ENCODE measurements at regions not wholly inside any gene's neighbourhood (a gene's known extent, or its start where the extent isn't known, plus 50 kb on each side); places are given as distances from the start of the nearest gene placed in this dataset.

DNA sequence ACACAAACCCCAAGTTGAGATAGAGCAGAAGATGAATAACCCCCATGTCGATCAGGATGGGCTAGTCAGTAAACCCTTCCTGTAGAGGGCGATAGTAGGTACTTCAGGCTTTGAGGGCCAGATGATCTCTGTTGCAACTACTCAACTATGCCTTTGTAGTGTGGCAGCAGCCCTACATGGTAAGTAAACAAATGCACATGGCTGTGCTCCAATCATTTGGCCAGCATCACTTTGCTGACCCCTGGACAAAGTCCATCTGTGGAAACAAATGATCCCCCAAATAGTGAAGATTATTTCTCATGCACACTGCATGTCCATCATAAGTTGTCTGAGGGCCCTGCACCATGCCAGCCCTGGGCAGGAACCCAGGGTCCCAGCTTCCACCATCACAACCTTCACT lies 402.2 kb upstream of the PROK2 start:
- TF ChIP-seq, protein P1, sequence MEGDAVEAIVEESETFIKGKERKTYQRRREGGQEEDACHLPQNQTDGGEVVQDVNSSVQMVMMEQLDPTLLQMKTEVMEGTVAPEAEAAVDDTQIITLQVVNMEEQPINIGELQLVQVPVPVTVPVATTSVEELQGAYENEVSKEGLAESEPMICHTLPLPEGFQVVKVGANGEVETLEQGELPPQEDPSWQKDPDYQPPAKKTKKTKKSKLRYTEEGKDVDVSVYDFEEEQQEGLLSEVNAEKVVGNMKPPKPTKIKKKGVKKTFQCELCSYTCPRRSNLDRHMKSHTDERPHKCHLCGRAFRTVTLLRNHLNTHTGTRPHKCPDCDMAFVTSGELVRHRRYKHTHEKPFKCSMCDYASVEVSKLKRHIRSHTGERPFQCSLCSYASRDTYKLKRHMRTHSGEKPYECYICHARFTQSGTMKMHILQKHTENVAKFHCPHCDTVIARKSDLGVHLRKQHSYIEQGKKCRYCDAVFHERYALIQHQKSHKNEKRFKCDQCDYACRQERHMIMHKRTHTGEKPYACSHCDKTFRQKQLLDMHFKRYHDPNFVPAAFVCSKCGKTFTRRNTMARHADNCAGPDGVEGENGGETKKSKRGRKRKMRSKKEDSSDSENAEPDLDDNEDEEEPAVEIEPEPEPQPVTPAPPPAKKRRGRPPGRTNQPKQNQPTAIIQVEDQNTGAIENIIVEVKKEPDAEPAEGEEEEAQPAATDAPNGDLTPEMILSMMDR (conservative IDR thresholded peaks at IDR 0.05) = no peak
- TF ChIP-seq EZH2 (IDR thresholded peaks at IDR 0.05; ENCODE audit: low read depth) = no peak
